BJ (cell line): ENCODE measurements at regions not wholly inside any gene's neighbourhood (a gene's known extent, or its start where the extent isn't known, plus 50 kb on each side); places are given as distances from the start of the nearest gene placed in this dataset.

Experiments used
- CTCF ChIA-PET: fragments of 350-600 bp; formaldehyde crosslinking; extraction: SDS; loops from one replicate; lab custom pipeline; 2021; ENCODE audit warnings: antibody characterized with exemption, inconsistent platforms; lab: Yijun Ruan, JAX
- POLR2A ChIA-PET: fragments of 300-600 bp; sonication (Branson Sonifier 250); formaldehyde crosslinking; extraction: SDS; loops from one replicate; lab custom pipeline; 2021; ENCODE audit warnings: antibody characterized with exemption; lab: Charles Lee
- DNase-seq: peaks from one replicate; pipeline ENCODE4 v3.0.0-alpha.2; 2011; ENCODE audit warnings: low read depth
- H3K27me3 ChIP-seq: 2 replicates; pipeline ENCODE4 v1.6.0; 2011; ENCODE audit warnings: low read length; ENCODE audit not compliant: control insufficient read depth, insufficient read depth
- H3K36me3 ChIP-seq: 2 replicates; pipeline ENCODE4 v1.5.1; 2011; ENCODE audit warnings: low read length; ENCODE audit not compliant: control insufficient read depth, insufficient read depth
- H3K4me3 ChIP-seq: 2 replicates; pipeline ENCODE4 v1.5.1; 2011; ENCODE audit warnings: low read depth, mild to moderate bottlenecking, control low read depth, low read length
- TF ChIP-seq, protein P1 (sequence below): IDR thresholded peaks from 2 replicates; pipeline ENCODE4 v1.5.1; 2011; ENCODE audit warnings: low read depth, mild to moderate bottlenecking, control low read depth, inconsistent platforms, low read length, moderate library complexity; ENCODE audit not compliant: insufficient read depth

DNA sequence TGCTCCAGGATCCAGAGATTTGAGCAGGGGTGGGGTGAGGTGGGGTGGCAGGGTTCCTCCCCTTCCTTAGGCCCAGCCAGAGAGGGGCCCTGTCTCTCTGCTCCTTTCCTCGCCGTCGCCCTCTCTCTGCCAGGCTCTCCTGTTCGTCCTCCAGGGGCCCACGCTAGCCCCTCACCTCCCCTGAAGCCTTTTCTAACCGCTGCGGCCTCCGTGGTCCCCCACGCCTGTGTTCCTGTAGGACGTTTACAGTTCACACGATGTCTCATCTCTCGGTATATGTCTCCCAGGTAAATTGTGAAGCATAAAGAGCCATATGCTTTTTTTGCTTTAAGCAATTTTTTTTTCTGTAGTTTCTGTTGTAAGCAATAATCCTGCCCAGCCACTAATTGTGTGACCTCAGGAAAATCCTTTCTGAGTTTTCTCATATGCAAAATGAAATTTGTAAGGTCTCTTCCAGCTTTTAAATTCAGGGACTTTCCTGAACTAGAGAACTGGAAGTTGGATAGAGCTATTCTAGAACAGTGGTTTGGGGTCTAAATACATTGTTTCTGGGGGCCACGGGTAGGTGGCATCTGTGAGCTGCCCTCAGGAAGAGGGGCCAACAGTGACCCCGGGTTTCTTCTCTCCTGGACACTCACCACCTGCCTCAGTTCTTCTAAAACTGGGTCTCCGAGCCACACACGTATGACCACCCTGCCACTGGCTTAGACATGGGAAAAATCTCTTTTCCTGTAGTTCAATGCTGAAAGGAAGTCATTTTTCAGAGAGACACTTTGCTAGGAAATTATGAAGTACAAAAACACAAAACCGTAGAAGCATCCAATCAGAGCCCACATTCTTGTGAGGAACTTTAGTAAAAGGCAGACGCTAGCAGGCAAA lies 50.2 kb upstream of the ZNF366 start:
- CTCF ChIA-PET, result interaction anchor here (1.5 kb wide), 1 partner anchor 10 kb away, joined by 3 read pairs; no protein-coding TSS in a partner anchor
- H3K4me3 ChIP-seq, result no peak overlapping the region

More for the DNA sequence above, 50.2 kb upstream of the ZNF366 start:
- Histone ChIP-seq H3K36me3 (no peaks in the 10 kb centered on the region), H3K27me3 (no peaks in the 10 kb centered on the region)
- POLR2A ChIA-PET, result no interaction called here
- TF ChIP-seq, protein P1, sequence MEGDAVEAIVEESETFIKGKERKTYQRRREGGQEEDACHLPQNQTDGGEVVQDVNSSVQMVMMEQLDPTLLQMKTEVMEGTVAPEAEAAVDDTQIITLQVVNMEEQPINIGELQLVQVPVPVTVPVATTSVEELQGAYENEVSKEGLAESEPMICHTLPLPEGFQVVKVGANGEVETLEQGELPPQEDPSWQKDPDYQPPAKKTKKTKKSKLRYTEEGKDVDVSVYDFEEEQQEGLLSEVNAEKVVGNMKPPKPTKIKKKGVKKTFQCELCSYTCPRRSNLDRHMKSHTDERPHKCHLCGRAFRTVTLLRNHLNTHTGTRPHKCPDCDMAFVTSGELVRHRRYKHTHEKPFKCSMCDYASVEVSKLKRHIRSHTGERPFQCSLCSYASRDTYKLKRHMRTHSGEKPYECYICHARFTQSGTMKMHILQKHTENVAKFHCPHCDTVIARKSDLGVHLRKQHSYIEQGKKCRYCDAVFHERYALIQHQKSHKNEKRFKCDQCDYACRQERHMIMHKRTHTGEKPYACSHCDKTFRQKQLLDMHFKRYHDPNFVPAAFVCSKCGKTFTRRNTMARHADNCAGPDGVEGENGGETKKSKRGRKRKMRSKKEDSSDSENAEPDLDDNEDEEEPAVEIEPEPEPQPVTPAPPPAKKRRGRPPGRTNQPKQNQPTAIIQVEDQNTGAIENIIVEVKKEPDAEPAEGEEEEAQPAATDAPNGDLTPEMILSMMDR, result no peak
- DNase-seq, result no peak
